Occipital lobe (tissue), 1 donor: ENCODE measurements at regions not wholly inside any gene's neighbourhood (a gene's known extent, or its start where the extent isn't known, plus 50 kb on each side); places are given as distances from the start of the nearest gene placed in this dataset.
A peak's percentile ranks its signal among the peaks of the same experiment; 100 is the strongest.
"Not testable (repeated sequence)": the region's sequence is repeated elsewhere in the genome, so short reads cannot be mapped to it uniquely, and the experiment has no call there.

Experiments
- DNase-seq: peaks from one replicate; lab custom pipeline; 2025; lab: John Stamatoyannopoulos, UW

DNA sequence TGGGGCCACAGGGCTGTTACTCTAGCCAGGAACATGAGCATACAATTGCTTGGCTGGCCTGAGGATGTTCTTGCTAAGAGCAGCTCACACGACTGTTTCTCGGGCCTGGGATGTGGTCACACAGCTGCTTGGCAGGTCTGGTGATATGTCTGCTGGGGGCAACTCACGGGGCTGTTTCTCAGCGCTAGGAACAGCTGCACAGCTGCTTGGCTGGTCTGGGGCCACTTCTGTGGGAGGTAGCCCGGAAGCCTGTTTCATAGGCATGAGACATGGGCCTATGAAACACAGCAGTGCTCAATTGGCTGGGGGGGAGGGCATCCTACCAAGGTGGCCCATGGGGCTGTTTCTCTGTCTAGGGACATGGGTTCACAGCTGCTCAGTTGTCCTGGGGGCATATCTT lies 73.4 kb upstream of the DDHD1 start:
- DNase-seq: no peak

GRCh38 chr14:53220914-53221313 lies 67.8 kb upstream of the DDHD1 start:
- no peak for DNase-seq

DNA sequence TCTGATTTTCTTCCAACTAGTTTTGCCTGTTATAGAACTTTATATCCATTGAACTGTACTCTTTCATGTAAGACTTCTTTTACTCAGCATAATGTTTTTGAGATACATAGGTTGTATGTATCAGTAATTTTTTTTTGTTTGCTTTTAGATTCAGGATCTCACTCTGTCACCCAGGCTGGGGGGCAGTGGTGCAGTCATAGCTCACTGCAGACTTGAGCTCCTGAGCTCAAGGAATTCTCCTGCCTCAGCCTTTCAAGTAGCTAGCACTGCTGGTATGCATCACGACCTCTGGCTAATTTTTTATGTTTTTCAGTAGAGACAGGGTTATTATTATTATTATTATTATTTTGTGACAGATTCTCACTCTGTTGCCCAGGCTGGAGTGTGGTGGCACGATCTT lies 65.0 kb upstream of the DDHD1 start:
- no peak for DNase-seq

DNA sequence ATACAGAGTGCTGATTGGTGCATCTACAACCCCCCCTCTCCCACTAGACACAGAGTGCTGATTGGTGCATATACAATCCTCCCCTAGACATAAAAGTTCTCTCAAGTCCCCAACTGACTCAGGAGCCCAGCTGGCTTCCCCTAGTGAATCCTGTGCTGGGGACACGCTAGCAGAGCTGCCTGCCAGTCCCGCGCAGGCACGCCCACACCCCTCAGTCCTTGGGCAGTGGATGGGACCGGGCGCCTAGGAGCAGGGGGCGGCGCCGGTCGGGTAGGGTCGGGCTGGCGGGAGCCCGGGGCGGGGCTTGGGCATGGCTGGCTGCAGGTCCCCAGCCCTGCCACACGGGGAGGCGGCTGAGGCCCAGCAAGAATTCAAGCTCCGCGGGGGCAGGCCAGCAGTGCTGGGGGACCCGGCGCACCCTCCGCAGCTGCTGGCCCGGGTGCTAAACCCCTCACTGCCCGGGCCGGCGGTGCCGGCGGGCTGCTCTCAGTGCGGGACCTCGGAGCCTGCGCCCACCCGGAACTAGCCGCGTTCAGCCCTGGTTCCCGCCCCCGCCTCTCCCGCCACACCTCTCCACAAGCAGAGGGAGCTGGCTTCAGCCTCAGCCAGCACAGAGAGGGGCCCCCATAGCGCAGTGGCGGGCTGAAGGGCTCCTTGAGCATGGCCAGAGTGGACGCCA lies 64.3 kb upstream of the DDHD1 start:
- peak; percentile 15 for DNase-seq

DNA sequence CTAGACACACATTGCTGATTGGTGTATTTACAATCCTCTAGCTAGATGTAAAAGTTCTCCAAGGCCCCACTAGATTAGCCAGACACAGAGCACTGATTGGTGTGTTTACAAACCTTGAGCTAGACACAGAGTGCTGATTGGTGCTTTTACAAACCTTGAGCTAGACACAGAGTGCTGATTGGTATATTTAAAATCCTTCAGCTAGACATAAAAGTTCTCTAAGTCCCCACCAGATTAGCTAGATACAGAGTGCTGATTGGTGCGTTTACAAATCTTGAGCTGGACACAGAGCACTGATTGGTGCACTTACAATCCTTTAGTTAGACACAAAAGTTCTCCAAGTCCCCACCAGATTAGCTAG lies 63.8 kb upstream of the DDHD1 start:
- DNase-seq: not testable (repeated sequence)

- DNase-seq: not testable (repeated sequence)
Measured at GRCh38 chr14:53216478-53216877, 63.4 kb upstream of the DDHD1 start.

DNA sequence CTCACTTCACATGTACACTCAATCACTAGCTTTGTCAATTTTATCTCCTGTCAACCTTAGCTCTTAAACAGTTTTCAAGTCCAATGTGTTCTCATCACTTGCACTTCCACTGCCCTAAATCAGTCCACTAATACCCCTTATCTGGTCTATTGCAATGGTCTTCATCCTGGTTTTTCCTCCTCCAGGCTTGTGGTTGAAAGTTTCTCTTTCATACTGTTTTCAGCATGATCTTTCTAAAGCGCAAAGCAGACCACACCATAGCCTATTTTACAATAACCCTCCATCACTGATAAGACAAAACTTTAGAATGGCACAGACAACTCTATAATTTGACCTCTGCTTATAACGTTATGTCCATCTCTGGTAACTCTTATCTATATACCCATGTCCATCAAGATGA lies 62.0 kb upstream of the DDHD1 start:
- no peak for DNase-seq

GRCh38 chr14:53214384-53214783 lies 61.3 kb upstream of the DDHD1 start:
- DNase-seq: no peak

DNA sequence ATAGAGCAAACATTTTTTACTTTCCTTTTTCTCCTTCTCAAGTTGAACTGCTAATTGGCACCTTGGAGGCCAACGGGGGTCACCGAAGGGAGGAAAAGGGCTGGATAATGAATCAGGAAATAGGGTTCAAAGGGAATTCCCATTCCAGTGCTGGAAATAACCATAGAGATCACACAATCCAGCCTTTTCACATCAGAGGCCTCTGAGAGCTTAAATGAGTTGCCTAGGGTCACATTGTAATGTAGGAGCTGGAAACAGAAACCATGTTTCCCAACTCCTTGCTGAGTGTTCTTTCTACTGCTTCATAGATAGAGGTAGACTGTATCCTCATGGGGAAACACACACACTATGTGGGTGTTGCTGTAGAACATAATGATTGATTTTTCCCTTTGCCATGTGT lies 60.6 kb upstream of the DDHD1 start:
- no peak for DNase-seq

- no peak for DNase-seq
Measured at GRCh38 chr14:53209370-53209769, 56.2 kb upstream of the DDHD1 start.
